ENCODE measurements at regions not wholly inside any gene's neighbourhood (a gene's known extent, or its start where the extent isn't known, plus 50 kb on each side); places are given as distances from the start of the nearest gene placed in this dataset.

- no peak for DNase-seq (ENCODE audit: low read depth)
These were observed 113.9 kb downstream of the C5orf15 start for GRCh38 chr5:133854554-133854953.

GRCh38 chr5:133853646-133854365, 114.6 kb downstream of the C5orf15 start:
- DNase-seq (ENCODE audit: low read depth): no peak

- no peak for DNase-seq (ENCODE audit: low read depth)
These were observed 116.9 kb downstream of the C5orf15 start for GRCh38 chr5:133851521-133851920.

GRCh38 chr5:133850811-133851210, 117.6 kb downstream of the C5orf15 start:
- DNase-seq (ENCODE audit: low read depth): no peak

DNA sequence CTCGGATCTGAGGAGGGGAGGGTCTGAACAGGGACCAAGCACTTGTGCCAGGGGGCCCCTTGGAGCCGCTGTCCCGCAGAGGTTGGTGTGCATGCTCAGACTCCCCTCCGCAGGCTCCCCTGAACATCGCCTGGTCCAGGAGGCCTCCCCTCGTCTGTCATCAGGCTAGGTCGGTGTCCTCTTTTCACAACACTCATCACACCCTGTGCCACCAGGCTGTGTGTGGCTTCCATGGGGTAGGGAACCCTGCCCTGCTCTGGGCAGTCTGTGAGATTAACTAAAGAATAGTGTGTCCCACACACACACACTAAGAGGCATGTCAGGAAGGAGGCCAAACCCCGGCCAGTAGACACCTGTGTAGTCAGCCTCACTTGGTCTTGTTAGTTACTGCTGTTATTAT, 119.3 kb downstream of the C5orf15 start:
- no peak for DNase-seq (ENCODE audit: low read depth)

- no peak for DNase-seq (ENCODE audit: low read depth)
These were observed 120.0 kb downstream of the C5orf15 start for GRCh38 chr5:133848341-133848811.

- no peak for DNase-seq (ENCODE audit: low read depth)
These were observed 120.5 kb downstream of the C5orf15 start for GRCh38 chr5:133847886-133848285.

DNA sequence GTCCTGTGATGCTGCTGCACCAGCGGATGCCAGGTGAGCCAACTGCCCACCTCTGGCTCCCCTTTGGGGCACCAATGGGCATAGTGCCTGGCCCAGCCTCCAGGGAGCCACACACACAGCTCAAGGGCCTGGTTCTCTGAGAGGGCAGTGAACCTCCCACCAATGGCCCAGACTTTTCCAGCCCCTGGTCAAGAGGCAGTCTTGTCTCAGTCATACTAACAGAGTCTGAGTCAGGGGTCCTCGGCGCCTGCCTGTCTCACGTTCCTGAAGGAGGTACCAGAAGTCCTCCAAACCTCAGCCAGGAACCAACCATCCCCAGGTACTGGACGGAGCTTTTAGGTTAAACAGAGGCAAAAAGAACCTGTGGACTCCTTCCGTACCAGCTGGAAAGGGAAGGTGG, 121.1 kb downstream of the C5orf15 start:
- no peak for DNase-seq (ENCODE audit: low read depth)

DNA sequence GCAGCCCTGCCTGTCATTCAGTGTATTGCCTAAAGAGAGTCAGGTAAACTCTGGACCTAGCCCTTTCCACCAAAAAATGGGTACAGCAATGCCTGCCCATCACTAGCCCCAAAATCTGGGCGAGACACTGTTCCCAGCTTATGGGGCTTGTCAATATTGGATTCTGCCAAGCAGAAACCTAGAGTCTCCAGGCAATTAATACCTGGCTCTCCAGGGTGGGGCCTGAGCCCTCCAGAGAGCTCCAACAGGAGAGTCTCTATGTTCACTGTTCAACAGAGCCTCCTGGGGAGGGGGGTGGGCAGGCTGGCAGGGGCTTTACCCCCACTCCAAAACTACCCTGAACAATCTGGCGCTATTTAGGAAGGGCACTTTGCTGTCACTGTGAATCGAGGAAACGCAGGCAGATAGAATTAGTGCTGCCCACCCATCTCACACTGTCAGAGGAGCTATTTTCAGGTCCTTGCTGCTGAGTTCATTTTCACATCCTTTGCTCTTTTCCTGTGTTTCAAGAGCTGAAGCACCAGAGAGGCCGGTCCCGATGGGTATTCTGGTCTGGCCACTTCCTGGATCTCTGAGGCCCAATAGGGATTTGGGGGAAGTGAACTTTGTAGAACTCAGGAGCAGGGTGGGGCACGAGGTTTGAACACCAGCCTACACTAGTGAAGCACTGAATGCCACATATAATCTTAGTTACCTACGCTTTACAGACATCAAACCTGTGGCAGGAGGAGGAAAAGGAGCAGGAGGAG, 121.8 kb downstream of the C5orf15 start:
- no peak for DNase-seq (ENCODE audit: low read depth)

GRCh38 chr5:133845271-133845670, 123.2 kb downstream of the C5orf15 start:
- DNase-seq (ENCODE audit: low read depth): no peak

DNA sequence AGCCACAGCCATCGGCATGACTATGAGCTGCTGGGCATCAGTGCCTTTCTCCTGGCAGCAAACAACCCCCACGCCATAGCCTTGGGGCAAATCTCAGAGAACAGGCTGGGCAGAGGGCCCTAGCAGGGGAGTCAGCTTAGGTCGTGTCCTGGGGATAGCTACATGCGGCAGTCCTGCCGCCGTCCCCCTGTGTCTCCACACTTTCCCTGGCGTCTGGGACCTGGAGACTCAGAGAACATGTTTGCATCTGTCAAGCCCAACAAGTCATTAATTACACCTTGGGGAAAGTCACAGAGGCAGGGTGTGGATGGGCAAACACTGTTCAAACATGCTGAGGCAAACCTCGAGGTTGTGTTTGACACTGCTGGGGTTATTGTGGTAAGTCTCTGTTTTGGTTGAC, 123.6 kb downstream of the C5orf15 start:
- no peak for DNase-seq (ENCODE audit: low read depth)

- no peak for DNase-seq (ENCODE audit: low read depth)
These were observed 124.5 kb downstream of the C5orf15 start for GRCh38 chr5:133843911-133844310.

DNA sequence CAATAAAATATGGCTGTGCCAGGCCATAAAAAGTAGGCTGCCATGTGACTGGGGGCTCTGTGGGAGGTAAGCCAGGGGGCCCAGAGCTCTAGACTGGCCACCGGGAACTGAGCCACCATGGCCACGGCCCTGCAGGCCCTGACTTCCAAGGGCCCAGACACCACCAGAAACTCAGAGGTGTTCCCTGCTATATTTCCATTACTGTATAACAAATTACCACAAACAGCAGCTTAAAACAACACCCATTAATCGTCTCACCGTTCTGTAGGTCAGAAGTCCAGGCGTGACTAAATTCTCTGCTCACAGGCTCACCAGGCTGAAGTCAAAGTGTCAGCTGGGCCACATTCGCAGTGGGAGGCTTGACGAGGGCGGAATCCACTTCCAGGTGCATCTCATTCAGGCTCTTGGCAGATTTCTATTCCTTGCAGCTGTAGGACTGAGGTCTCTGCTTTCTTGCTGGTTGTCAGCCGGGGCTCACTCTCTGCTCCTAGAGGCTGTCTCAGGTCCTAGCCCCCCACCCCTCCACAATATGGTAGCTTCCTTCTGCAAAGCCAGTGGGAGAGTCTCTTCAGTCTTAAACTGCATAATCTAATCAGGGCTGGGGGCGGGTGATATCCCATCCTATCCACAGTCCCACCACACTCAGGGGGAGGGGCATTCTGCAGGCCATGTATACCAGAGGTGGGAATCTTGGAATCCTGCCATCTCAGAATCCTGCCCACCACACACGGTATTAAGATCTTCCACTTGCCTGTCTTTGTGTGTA, 125.4 kb downstream of the C5orf15 start:
- DNase-seq (ENCODE audit: low read depth): no peak

GRCh38 chr5:133841831-133842750, 126.3 kb downstream of the C5orf15 start:
- DNase-seq (ENCODE audit: low read depth): no peak

DNA sequence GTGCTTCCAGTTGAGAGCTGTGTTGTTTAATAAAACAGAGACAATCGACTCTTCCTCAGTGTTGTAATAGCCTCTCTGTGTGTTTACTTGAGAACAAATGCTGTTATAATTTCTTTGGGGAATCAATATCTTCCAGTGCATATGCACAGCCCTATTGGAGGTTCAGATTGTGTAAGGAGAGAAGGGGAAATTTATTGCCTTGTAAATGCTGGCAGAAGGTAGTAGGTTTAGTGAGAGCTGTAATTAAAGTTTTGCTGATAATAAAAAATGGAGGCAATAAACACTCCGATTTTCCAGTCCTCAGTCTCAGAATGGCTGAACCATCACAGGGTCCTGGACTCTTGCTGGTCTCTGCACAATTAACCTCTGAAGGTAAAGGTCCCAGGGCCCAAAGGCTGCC, 128.3 kb downstream of the C5orf15 start:
- DNase-seq (ENCODE audit: low read depth): no peak

GRCh38 chr5:133839721-133840120, 128.7 kb downstream of the C5orf15 start:
- DNase-seq (ENCODE audit: low read depth): no peak

GRCh38 chr5:133839090-133839489, 129.3 kb downstream of the C5orf15 start:
- DNase-seq (ENCODE audit: low read depth): no peak

DNA sequence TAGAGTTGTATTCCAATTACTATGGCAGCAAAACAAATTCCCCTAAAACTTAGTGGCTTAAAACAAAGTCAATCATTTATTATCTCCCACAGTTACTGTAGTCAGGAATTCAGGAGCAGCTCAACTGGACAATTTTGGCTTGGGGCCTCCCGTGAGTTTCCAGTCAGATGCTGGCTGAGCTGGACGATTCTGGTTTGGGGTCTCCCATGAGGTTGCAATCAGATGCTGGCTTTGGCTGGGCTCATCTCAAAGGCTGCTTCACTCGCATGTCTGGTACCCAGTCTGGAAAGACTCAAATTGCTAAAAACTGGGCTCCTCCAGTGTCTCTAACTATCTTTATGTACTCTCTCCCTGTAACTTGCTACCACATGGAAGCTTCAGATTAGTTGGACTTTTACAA, 130.1 kb downstream of the C5orf15 start:
- DNase-seq (ENCODE audit: low read depth): no peak

GRCh38 chr5:133831491-133832224, 136.8 kb downstream of the C5orf15 start:
- peak; percentile 14 for DNase-seq (ENCODE audit: low read depth)

DNA sequence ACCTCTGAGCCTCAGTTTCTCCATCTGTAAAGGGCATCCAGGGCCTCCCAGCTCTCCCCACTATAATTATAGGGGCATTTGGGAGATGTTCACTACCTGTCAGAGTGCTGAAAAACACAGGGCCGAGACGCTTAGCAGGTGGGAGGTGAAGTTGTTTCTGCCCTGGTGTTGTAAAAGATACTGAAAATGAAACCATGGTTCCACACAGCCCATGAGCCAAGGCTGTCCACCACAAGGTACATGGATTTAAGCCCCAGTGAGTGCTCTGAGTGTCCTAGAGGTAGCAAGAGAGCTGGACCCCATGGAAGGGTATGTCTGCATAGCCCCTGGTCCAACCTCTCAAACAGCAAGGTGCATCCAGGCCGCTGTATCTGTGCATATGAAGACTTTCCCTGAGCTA, 137.5 kb downstream of the C5orf15 start:
- no peak for DNase-seq (ENCODE audit: low read depth)

DNA sequence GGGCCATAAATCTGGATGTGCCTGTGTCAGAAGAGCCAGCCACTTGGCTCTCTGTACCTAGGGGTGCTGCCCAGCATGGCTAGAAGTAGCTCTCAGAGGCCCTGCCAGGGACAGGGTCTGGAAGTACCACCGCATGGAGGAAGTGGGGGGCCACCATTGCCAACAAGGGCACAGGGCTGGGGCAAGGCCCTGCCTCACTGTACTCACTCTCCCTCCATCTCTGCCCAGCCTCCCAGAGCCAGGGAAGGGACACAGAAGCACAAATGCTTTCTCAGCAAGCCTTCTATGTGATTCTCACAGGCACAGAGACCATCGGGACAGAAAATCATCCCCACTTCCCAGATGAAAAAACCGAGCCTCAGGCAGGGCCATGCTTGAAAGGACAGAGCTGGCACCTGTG, 138.1 kb downstream of the C5orf15 start:
- no peak for DNase-seq (ENCODE audit: low read depth)
